ENCODE measurements at regions not wholly inside any gene's neighbourhood (a gene's known extent, or its start where the extent isn't known, plus 50 kb on each side); places are given as distances from the start of the nearest gene placed in this dataset.

DNA sequence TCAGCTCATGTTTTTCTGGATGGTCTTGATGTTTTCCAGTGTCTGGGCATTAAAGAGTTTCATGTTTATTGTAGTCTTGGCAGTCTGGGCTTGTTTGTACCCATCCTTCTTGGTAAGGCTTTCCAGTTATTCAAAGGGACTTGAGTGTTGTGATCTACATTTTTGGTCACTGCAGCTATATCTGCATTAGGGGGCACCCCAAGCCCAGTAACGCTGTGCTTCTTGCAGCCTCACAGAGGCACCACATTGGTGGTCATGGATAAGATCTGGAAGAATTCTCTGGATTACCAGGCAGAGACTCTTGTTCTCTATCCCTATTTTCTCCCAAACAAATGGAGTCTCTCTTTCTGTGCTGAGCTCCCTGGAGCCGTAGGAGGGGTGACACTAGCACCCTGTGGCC, 451.5 kb upstream of the FAT3 start:
- no peak for ATAC-seq
- DNase-seq, result no peak
- POLR2A ChIA-PET, result no interaction called here

DNA sequence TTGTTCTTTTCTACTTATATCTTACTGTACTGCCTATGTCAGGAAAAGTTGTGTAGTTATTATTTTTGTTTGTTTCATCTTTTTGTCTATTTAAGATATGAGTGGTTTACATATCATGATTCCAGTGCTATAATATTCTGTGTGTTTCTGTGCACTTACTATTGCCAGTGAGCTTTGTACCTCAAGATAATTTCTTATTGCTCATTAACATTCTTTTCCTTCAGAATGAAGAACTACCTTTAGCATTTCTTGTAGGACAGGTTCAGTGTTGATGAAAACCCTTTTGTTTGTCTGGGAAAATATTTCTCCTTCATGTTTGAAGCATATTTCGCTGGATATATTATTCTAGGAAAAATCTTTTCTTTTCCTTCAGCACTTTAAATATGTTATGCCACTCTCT, 452.7 kb upstream of the FAT3 start:
- H3K4me3 Mint-ChIP-seq, result no peak overlapping the region

More for the DNA sequence above, 451.5 kb upstream of the FAT3 start:
- Mint-ChIP-seq H3K36me3 (no peaks in the 10 kb centered on the region), H3K4me3 (no peak overlapping the region), H3K9me3 (peaks cover 0 to 33% (median 6%) of the 10 kb centered on the region in 9 donors), H3K27ac (no peak overlapping the region), H3K27me3 (no peaks in the 10 kb centered on the region), H3K4me1 (no peaks in the 10 kb centered on the region)

DNA sequence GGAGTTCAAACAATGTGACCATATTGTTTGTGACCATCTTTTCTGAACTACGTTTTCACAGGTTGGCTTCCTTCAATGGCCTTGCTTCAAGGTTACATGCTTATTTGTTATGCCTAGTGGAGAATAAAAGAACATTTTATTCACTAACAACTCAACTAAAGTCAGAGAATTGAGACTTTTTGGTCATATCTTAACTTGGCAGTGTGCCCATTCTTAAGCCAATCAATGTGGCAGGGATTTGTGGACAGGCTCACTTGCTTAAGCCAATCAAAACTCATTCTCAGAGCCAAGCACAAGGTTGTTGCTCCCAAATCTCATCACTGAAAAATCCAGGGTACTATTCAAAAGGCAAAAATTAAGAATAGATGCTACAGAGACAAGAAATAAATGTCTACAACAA, 455.8 kb upstream of the FAT3 start:
- DNase-seq, result no peak
- Mint-ChIP-seq H3K4me3 (no peak overlapping the region), H3K4me1 (no peaks in the 10 kb centered on the region), H3K9me3 (peaks cover 0 to 27% (median 2%) of the 10 kb centered on the region in 9 donors), H3K27me3 (no peaks in the 10 kb centered on the region), H3K36me3 (no peaks in the 10 kb centered on the region), H3K27ac (no peak overlapping the region)
- ATAC-seq, result no peak
- POLR2A ChIA-PET, result no interaction called here

More for the DNA sequence above, 452.7 kb upstream of the FAT3 start:
- H3K9me3 Mint-ChIP-seq, result peaks cover 0 to 33% (median 6%) of the 10 kb centered on the region in 9 donors
- H3K4me1 Mint-ChIP-seq, result no peaks in the 10 kb centered on the region
- no peaks in the 10 kb centered on the region for H3K27me3 Mint-ChIP-seq
- H3K27ac Mint-ChIP-seq, result no peak overlapping the region
- H3K36me3 Mint-ChIP-seq, result no peaks in the 10 kb centered on the region
- ATAC-seq (no peak), DNase-seq (no peak)
- POLR2A ChIA-PET, result no interaction called here

DNA sequence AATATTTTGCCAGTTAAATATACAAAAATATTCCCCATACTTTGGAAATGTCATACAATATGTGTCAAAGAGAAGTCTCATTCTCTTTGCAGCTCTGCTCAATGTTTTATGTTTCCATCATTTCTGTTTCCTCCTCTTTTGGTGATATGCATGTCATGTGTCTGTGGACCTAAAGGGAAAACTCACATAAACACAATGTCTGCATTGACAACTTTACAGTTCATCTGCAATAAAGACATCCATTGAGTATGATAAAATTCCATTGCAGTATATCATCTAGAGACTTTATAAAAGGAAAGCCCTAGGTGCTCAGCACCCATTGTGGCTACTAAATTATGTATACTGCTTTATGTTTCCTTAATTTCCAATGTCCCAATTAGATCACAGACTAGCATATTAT, 461.3 kb upstream of the FAT3 start:
- H3K9me3 Mint-ChIP-seq, result peaks cover 0 to 11% (median 2%) of the 10 kb centered on the region in 9 donors
- no peaks in the 10 kb centered on the region for H3K27me3 Mint-ChIP-seq
- DNase-seq, result no peak
- POLR2A ChIA-PET, result no interaction called here
- ATAC-seq, result no peak
- no peak overlapping the region for H3K4me3 Mint-ChIP-seq
- no peaks in the 10 kb centered on the region for H3K36me3 Mint-ChIP-seq
- H3K4me1 Mint-ChIP-seq, result no peaks in the 10 kb centered on the region
- no peak overlapping the region for H3K27ac Mint-ChIP-seq

DNA sequence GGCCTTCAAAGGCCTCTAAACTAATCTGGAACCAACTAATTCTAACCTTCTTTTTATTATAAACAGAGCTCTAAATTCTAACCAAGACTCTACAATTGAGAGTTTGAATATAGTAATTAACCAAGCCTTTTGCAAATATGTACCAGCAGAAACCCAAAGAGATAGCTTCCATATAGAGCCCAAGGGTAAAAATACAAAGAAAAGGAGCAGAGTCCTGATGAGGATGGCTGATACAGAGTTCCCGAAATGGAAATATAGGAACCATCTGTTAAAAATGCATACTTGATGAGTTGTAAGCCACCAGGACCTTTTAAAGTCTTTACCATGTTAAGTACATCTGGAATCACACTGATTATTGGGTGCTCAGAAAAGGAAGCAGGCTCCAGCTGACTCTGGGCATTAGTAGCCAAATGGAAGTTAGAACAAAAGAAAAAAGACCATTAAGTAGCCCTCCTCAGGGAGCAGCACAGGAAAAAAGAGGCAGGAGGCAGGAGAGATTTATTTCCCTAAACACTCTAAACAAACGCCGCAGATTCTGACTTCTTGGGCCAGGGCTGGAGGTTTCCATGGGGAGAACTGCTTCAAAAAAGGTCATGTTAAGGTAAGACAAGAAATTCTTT, 463.1 kb upstream of the FAT3 start:
- Mint-ChIP-seq H3K36me3 (no peaks in the 10 kb centered on the region), H3K27me3 (no peaks in the 10 kb centered on the region), H3K27ac (no peak overlapping the region), H3K4me3 (no peak overlapping the region), H3K9me3 (peaks cover 0 to 11% (median 2%) of the 10 kb centered on the region in 9 donors), H3K4me1 (no peaks in the 10 kb centered on the region)
- no peak for DNase-seq
- ATAC-seq, result no peak
- POLR2A ChIA-PET, result no interaction called here

DNA sequence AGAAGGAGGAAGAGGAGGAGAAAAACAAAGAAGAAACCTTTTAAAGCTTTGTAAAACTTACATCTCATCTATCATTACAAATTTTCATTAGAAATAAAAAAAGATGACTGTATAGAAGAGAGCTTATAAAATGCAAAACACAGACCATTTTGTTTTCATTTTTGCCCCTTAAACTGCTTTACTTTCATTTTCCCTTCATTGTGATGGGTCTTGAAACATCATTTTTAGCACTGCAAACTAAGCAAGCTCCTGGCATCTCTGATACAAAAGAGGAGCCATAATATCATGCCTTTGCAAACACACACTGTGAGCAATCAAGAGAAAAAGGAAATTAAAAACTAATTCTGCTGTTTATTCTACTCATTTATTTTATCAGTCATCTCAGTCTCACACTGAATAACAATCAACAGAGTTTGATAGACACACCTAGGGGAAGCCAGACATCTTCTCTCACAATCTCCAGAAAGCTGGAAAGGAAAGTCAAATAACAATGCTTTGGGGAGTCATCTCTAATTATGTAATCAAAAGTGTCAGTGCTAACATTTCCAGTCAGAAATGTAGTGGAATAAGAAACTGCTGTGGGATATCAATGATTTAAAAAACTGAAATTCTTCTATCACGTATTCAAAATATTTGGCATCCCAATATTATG, 467.7 kb upstream of the FAT3 start:
- ATAC-seq (no peak), DNase-seq (no peak)
- Mint-ChIP-seq H3K27ac (no peak overlapping the region), H3K4me1 (no peaks in the 10 kb centered on the region), H3K36me3 (no peaks in the 10 kb centered on the region), H3K4me3 (no peak overlapping the region), H3K9me3 (peaks cover 0 to 8% (median 3%) of the 10 kb centered on the region in 9 donors), H3K27me3 (no peaks in the 10 kb centered on the region)
- POLR2A ChIA-PET, result no interaction called here

DNA sequence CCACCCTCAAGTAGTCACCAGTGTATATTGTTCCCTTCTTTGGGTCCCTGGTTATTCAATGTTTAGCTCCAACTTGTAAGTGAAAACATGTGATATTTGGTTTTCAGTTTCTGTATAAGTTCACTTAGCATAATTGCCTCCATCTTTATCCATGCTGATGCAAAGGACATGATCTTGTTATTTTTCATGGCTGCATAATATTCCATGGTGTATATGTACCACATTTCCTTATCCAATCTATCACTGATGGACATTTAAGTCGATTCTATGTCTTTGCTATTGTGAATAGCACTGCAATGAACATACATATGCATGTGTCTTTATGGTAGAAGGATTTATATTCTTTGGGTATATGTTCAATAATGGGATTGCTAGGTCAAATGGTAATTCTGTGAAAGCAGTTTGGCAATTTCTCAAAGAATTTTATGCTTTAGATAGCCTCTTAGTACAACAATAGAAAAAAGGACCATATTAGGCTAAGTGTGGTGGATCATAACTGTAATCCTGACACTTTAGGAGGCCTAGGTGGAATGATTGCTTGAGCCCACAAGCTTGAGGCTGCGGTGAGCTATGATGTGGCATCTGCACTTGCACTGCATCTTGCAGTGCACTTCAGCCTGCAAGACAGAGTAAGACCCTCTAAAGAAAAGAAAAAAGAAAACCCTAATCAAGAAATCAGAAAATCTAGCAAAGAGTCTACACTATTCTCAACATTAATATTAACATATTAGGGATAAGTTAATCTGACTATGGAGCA, 468.5 kb upstream of the FAT3 start:
- ATAC-seq (no peak), DNase-seq (no peak)
- POLR2A ChIA-PET, result no interaction called here
- Mint-ChIP-seq H3K36me3 (no peaks in the 10 kb centered on the region), H3K4me3 (no peak overlapping the region), H3K4me1 (no peaks in the 10 kb centered on the region), H3K9me3 (peaks cover 0 to 11% (median 4%) of the 10 kb centered on the region in 9 donors), H3K27me3 (no peaks in the 10 kb centered on the region), H3K27ac (no peak overlapping the region)

DNA sequence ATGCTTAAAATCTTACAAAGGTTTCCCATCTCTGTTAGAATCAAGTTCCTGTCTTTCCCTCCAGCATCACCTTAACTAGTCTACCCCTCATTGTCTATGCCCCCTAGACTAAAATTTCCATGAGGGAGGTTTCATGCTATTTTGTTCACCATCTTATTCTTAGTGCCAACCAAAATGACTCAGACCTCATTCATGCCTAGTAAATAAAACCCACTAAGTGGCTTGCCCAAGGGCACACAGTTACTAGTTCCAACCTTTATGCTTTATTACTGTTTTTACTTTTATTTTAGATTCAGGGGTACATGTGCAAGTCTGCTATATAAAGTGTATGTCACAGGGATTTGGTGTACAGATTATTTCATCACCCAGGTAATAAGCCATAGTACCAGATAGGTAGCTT, 469.1 kb upstream of the FAT3 start:
- DNase-seq (no peak), ATAC-seq (no peak)
- H3K4me1 Mint-ChIP-seq, result no peaks in the 10 kb centered on the region
- H3K27ac Mint-ChIP-seq, result no peak overlapping the region
- peaks cover 0 to 10% (median 4%) of the 10 kb centered on the region in 9 donors for H3K9me3 Mint-ChIP-seq
- H3K4me3 Mint-ChIP-seq, result no peak overlapping the region
- POLR2A ChIA-PET, result no interaction called here
- H3K27me3 Mint-ChIP-seq, result no peaks in the 10 kb centered on the region
- H3K36me3 Mint-ChIP-seq, result no peaks in the 10 kb centered on the region

DNA sequence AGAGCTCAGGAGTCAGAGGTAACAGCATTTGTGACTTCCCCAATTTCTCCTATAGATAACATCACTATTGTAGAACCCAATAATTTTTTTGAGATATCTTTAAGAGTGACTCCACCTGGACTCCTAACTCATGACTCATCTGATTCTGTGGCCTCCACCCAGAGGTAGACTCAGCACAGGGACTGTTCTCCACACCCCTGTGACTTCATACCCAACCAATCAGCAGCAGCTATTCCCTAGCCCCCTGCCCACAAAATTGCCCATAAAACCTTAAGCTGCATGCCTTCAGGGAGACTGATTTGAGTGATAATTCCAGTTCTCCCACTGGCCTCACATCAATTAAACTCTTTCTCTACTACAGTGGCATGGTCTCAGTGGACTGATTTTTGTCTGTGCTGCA, 475.4 kb upstream of the FAT3 start:
- Mint-ChIP-seq H3K4me3 (no peak overlapping the region), H3K9me3 (peaks cover 0 to 11% (median 4%) of the 10 kb centered on the region in 9 donors), H3K36me3 (no peaks in the 10 kb centered on the region), H3K27ac (no peak overlapping the region), H3K27me3 (no peaks in the 10 kb centered on the region), H3K4me1 (no peaks in the 10 kb centered on the region)
- no peak for DNase-seq
- no peak for ATAC-seq
- POLR2A ChIA-PET, result no interaction called here

DNA sequence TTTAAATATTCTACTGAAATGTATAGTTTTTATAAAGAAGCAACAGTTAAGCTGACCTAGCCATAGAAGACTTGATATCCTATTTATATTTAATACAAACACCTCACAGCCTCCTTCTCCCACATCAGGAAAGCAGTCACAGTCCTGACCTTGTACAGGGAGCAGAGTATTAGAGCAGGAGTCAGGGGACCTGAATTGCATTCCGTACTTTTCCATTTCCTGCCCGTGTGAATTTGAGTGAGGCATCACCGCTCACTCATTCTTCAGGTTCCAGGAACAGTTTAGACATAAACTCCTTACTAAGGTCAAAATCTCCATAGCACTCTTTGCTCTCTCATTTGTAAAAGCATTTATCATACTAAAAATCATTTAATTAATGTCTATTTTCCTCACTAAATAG, 482.5 kb upstream of the FAT3 start:
- ATAC-seq, result no peak
- no peak for DNase-seq
- Mint-ChIP-seq H3K4me3 (no peak overlapping the region), H3K36me3 (no peaks in the 10 kb centered on the region), H3K4me1 (no peaks in the 10 kb centered on the region), H3K9me3 (peaks cover 0 to 12% (median 6%) of the 10 kb centered on the region in 9 donors), H3K27ac (no peak overlapping the region), H3K27me3 (no peaks in the 10 kb centered on the region)
- POLR2A ChIA-PET, result no interaction called here

DNA sequence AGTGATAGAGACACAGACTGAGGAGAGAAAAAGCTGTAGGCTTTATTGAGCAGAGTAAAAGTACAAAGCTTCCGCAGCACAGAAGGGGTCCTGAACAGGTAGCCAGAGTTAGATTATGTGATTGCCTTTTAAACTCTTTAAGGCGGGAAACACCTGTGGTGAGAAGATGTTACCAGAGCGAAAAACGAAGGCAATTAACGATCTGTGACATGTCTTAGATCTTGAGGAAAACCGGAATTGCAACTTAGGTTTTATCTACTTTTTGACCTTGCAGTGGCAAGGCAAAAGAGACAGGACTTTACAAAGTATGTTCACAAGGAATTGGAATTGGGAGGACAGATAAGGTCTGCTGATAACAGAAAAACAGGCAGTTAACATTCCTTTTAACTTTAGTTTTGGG, 493.6 kb upstream of the FAT3 start:
- Mint-ChIP-seq H3K36me3 (peaks cover 0 to 17% (median 0%) of the 10 kb centered on the region in 3 donors), H3K9me3 (peaks cover 9 to 49% (median 16%) of the 10 kb centered on the region in 9 donors), H3K27me3 (no peaks in the 10 kb centered on the region), H3K4me3 (no peak overlapping the region), H3K27ac (no peak overlapping the region), H3K4me1 (no peaks in the 10 kb centered on the region)
- ATAC-seq (no peak), DNase-seq (no peak)
- POLR2A ChIA-PET, result no interaction called here

DNA sequence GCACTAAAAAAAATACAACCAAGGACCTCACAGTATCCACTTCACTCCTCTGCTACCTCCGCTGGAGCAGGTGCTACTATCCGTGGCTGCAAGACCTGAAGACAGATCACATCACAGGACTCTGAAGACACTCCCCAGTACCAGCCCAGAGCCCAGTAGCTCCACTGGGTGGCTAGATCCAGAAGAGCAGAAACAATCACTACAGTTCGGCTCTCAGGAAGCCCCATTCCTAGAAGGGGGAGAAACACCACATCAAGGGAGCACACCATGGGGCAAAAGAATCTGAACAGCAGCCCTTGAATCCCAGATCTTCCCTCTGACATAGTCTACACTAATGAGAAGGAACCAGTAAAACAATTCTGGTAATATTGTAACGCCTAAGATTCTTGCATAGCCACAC, 494.0 kb upstream of the FAT3 start:
- Mint-ChIP-seq H3K9me3 (peaks cover 8 to 46% (median 15%) of the 10 kb centered on the region in 9 donors), H3K27me3 (no peaks in the 10 kb centered on the region), H3K36me3 (peaks cover 0 to 17% (median 0%) of the 10 kb centered on the region in 3 donors), H3K27ac (no peak overlapping the region), H3K4me3 (no peak overlapping the region), H3K4me1 (no peaks in the 10 kb centered on the region)
- ATAC-seq, result no peak
- no peak for DNase-seq
- POLR2A ChIA-PET, result no interaction called here

DNA sequence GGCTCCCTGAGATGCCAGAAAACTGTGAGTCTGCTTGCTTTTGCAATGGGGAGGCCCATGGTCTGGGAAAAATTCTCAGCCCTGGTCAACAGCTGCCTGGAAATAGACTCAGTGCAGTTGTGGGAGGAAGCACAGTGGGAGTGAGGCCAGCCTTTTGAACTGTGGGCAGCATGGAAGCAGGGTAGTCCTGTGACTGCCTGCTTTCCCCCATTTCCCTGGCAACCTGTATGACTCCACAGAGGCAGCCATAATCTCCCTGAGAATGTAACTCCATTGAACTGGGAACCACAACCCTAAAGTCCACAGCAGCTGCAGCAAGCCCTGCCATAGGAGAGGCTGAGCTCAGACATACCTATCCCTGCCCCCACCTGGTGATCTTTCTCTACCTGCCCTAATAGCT, 494.6 kb upstream of the FAT3 start:
- Mint-ChIP-seq H3K27me3 (no peaks in the 10 kb centered on the region), H3K9me3 (peaks cover 8 to 40% (median 12%) of the 10 kb centered on the region in 9 donors), H3K4me1 (no peaks in the 10 kb centered on the region), H3K27ac (no peak overlapping the region), H3K36me3 (peaks cover 0 to 17% (median 0%) of the 10 kb centered on the region in 3 donors), H3K4me3 (no peak overlapping the region)
- POLR2A ChIA-PET, result no interaction called here
- DNase-seq (no peak), ATAC-seq (no peak)

All from naive thymus-derived CD8-positive, alpha-beta T cell (primary cell).